CMK (cell line): ENCODE measurements at regions not wholly inside any gene's neighbourhood (a gene's known extent, or its start where the extent isn't known, plus 50 kb on each side); places are given as distances from the start of the nearest gene placed in this dataset.

Experiments used
- DNase-seq: peaks from one replicate; pipeline ENCODE4 v3.0.0-alpha.2; 2010; ENCODE audit warnings: low read depth

DNA sequence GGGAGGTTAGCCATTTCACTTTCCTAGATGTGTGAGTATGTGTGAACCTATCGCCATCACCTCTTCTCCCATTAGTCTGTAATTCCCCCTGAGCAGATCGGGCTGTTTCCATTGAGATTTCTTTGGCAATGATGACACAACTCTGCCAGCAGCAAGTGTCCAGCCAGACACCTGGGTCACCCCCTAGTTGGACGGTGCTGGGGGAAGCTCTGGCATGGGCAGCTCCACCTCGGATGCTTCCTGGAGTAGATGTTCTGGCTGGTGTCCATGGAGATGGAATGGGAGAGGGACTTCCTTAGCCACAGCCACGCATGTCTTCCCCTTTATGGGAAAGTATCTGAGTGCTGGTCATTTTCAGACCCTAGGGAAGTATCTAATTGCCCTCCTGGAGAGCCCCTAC, 247.9 kb upstream of the RPL38 start:
- no peak for DNase-seq

DNA sequence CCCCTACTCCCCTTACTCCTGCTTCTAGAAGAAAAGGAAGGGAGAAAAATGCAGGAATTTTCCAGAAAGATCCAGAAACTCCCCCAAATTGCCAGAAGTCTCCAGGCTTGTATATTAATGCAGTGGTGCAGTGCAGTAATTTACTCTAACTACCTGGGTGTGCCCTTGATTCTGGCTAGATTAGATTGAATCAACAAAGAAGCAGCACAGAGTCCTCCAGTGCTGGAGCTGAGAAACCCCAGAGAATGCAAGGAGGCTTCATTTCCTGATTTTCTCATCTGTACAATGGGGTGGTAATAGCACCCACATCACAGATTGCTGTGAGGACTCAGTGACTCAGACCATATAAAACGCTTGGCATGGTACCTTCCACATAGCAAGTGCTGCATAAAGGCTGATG, 247.3 kb upstream of the RPL38 start:
- no peak for DNase-seq

DNA sequence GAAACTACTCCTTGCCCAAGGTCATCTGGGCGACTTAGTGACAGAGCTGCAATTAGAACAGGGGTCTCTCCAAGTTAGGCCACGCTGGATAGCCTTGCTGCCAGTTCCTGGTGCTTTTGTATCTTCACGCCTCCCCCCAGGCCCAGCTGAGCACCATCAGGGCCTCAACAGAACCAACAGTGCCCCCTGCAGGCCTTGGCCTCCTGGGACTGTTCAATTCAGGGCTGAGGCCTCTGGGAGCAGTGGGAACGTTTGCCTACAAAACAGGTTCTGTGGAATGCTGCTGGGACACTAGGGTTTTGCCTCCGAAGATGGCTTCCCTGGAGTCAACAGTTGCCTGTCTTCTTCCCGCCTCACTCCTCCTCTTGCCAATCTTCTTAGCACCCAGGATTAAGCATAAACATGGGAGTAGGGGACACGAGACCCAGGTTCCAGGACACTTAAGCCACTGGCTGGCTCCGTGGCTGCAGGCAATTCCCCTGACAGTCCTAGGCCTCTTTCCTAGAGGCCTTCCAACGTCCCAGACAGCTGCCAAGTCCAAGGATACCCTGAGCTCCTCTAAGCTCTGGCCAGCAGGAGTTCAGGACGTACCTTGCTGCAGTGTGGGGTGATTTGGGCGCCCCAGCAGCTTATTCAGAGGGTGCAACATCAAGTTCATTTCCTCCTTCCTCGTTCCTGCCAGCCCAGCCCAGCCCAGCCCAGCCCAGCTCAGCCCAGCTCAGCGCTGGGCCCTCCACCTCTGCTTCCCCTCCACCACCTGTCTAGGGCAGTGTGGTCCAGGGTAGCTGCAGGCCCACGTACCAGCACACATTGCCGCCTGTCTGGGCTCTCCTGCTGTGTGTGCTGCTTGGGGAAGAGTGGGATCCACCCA, 246.6 kb upstream of the RPL38 start:
- DNase-seq: no peak

DNA sequence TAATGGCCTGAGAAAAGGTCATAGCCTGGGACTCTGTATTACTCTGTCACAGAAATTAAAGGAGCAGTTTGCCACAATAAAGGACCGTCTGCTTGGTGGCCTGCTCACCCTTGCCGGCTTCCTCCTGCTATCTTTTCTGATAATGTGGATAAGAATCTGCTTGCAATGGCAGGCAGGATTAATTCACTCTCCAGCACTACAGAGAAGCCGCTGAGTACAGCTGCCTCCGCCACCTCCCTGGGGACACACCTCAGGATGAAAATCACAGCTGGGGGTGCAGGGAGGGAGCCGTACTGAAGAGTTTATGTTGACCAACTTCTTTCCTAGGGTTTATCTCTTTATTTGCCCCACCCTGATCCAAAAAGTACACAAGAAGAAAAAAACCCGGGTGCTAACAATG, 245.9 kb upstream of the RPL38 start:
- no peak for DNase-seq

DNA sequence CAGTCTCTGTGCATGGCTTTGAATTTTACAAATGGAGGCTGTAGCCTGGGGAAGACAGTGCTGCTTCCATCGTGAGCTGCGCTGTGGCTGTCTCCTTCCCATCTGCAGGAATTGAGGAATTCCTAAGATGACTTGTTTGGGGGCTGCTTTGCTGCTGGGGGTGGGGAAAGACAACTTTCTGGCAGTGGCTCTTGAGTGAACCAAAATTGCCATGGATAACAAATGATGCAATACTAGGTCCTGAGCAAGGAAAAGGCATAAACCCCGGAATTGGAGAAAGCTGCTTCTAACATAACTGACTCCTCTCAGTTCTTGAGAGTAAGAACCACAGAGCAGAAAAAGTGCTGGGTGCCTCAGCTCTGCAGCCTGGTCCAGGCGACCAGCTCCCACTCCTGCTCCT, 245.0 kb upstream of the RPL38 start:
- DNase-seq: no peak

DNA sequence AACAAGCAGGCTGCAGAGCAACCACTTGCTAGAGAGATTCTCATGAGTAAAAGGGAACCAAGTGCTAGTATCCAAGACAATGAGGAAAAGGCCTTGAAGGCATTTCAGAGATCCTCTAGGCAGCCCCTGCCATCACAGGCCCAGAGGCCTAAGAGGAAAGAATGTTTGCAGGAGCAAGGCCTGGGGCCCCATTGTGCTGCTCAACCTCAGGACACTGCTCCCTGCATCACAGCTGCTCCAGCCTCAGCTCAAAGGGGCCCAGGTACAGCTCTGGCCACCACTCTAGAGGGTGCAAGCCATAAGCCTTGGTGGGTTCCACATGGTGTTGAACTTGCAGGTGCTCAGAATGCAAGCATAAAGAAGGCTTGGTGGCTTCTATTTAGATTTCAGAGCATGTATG, 243.0 kb upstream of the RPL38 start:
- DNase-seq: no peak

DNA sequence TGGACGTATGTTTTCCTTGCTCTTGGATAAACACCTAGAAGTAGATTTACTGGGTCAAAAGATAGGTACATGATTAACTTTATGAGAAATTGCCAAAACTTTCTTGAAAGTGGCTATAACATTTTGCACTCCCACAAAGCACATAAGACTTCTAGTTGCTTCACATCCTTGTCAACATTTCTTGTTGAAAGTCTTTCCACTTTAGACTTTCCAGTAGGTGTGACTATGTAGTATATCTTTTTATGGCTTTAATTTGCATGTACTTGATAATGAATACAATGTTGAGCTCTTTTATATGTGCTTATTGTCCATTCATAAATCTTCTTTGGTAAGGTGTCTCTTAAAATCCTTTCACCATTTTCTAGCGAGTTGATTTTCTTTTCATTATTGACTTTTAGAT, 241.2 kb upstream of the RPL38 start:
- no peak for DNase-seq

DNA sequence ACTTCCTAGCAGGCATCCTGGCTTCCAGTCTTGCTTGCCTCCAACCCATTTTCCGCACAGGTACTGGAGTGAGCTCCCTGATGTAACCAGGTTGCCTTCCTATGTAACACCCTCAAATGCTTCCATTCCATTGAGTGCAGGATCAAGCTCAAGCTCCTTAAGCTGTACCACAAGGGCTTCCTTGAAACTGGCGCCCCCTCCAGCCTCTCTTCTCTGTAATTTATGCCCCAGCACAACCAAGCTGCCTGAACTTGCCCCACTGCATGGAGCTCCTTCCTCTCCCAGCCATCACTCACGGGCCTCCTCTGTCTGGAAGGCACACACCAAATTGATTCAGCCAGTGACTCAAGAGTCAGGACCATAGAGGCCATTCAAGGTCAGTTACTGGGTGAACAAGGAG, 234.8 kb upstream of the RPL38 start:
- no peak for DNase-seq

DNA sequence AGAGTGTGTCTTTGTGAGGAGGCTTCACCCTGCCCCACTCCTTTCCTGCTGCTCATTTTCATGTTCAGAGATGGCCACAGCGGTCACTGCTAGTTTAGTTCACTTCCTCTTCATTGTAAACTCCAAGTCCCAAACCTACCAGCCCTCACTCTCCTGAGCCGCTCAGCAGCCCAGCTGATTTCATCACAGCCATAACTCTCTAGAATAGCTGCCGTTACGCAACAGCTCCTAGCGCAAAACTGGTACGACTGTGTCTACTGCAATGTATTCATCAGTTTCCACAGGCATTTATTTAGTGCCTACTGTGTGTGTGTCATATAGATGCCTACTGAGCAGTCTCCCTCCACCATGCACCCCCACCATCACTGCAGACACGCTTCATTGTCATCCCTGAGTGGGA, 233.5 kb upstream of the RPL38 start:
- no peak for DNase-seq

DNA sequence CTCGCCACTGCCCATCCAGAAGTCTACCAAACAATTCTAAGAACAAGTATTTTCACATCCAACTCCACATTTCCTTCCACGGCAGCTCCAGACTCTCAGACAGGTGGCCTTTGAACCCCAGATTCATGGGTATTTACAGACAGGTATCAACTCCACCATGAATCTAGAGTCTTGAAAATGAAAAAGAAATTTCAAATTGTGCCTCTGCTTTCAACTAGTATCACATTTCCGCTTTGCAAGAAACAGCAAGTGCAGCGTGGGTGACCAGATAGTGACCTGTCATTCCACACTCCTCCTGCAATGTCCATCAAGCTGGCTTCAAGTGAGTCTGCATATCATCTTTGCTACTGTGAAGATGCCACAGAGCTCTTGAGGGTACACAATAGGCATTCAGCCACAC, 232.4 kb upstream of the RPL38 start:
- no peak for DNase-seq

DNA sequence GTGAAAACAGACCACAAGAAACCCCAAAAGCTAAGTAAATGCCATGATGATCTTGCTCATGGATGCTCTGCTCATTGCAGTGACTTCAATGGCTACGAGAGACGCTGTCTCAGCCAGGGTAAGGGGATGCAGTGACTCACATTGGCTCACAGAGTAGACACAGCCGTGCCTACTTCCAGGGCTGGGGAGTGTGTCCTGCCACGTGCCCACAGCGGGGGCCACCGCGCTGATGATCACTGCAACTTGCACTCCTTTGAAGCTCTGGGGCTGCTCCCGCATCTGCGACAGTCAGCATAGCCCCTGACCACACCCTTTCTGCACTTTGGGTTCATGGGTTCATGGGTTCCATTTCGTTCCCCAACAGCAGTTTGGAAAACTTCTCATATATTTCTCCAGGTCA, 231.4 kb upstream of the RPL38 start:
- DNase-seq: no peak

DNA sequence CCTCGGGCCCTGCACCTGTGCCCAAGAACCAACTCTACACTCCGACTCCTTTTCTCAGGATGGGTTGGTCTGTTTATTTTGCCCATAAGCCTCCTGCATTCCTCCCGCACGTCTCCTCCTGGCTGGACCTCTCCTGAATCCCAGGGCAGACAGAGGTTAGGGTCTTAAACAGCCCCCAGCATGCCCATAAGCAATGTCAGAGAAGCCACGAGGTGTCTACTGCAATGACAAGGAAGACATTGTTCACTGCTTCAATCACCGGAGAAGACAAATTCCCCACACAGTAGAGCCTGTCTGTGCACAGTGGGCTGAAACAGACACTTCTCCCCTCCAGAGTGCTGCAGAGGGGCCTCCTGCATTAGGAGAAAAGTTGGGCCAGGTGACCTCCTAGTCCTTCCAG, 230.6 kb upstream of the RPL38 start:
- DNase-seq: no peak

DNA sequence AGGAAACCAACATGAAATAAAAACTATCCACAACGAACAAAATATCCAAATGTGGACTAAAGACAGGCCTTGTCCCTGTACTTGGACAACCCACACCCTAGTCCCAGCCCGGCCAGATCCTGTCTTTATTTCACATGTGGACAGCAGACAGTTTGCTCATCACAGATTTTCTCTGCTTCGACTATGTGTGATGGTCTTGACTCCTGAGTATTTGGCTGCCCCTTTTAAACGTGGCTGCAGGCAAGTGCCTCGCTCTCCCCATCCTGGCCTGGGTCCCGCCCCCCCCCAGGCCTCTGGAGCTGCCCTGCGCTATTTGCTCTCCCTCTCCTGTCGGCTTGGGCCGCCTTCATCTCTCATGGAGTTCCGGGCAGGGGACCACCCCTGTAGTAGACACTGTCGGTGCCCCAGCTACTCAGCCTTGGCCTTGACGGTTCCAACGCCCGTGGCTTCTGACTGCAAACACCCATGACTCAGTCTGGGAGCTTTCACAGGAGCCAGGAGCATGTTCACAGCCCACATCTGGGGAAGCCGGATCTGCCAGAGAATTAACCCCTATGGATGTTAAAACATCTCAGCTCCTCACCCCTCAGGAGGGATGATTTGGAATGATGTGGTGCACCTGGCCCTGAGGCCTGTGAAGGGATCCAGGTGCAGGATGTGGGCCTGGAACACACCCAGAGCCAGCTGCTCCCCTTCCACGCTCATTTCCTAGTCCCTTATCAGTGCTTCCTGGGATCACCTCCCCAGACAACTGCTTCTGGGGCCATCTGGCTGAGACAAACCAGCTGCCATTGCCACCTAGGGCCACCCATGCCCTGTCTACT, 229.7 kb upstream of the RPL38 start:
- no peak for DNase-seq

DNA sequence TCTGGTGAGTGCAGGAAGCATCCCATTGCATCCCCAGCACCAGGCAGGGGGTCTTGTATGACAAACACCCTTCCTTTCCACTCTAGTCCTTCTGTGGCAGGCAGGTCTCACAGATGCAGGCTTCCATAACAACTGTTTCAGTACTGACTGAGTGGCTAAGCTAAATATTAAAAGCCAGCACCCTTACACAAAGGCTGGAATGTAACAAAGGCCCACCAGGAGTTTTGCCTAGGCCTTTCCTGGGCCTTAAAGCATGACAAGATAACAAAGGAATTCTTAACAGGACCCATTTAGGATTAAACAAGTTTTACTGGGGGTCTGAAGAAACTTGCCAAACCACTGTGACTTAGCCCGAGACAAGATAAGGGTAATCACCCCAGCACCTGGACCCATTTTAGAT, 228.9 kb upstream of the RPL38 start:
- no peak for DNase-seq

DNA sequence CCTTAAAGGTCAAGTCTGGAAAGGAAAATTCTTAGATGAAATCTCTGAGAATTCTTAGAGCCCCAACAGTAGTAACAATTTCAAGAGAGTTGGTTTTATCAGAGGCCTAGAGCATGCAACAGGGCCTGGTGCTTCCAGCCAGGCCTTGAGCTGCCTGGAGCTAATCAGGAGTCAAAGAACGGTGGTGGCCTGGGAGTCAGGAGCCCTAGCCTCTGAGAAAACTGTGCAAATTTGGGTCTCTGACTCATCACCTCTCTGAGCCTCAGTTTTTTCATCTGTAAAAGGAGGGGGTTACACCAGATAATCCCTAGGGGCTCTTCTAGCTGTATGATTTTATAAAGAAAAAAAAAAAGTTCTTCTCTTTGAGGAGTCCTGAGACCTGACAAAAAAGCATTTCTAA, 227.3 kb upstream of the RPL38 start:
- no peak for DNase-seq

DNA sequence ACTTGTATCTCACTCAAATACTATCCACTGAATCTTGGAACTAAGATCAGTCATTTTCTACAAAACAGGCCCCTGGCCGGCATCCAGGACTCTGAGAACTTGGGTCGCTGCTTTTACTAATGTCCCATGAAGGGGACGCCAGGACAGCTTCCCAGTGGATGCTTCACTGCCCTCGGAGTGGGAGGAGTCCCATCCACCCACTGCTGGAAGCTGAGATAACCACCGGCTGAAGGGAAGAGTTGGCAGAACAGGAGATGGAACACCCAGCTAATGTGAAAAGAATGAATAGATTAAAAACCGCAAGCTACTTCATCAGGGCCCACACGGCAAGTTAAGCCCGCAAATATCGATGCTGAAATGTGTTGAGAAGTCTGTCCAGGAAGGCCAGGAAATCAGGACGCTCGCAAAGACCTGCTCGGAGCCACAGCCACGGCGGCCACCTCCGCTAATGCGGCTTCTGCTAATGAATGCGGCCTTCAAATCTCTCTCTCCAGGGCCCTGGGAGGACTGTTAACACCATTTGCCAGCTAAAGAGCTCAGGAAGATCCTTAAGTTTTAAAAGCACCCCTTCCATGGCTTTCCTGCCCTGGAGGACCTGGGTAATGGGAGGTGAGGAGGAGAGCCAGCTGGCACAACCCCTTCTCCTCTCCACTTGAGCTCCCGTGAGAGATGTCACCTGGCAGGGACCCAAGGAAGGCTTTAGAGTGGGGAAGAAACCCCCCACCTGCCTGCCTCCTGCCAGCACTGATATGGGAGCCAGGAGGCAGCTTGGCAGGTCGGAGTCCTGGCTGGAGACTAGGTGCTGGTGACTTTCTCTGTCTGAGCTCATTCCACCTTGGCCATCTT, 226.6 kb upstream of the RPL38 start:
- DNase-seq: peak; percentile 46

DNA sequence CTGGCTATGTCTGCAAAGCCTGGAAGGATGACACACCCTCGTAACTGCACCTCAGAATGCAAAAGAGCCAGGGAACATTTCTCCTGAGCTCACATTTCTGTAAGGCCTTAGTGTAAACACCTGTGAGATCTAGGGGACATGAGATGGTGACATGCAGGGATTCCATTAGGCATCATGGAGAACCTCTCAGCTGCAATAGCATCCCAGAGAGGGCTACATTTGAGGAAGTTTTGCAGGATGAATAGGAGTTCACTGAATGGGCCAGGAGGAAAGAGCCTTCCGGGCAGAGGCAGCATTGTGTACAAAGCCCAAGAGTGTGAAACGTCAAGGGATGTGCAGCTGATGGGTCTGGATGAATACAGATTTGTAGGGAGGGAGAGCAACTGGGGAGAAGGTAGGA, 223.0 kb upstream of the RPL38 start:
- DNase-seq: no peak

DNA sequence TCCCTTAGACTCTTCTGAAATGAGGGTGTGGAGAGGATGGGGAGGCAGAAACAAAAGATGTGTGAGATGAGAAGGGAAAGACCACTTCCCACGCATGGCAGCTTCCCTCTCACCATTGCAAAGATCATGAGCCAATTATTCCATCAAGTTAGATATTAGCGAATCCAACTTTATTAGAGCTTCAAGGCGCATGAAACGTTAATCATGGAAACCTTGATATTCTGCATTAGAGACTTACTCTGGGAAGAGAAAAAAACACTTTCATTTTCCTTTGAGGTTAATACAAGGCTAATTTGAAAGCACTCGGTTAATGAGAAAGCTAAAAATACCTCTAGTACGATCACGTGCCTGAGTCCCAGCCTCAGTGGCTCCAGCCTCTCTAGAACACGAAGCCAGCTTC, 220.6 kb upstream of the RPL38 start:
- DNase-seq: no peak

DNA sequence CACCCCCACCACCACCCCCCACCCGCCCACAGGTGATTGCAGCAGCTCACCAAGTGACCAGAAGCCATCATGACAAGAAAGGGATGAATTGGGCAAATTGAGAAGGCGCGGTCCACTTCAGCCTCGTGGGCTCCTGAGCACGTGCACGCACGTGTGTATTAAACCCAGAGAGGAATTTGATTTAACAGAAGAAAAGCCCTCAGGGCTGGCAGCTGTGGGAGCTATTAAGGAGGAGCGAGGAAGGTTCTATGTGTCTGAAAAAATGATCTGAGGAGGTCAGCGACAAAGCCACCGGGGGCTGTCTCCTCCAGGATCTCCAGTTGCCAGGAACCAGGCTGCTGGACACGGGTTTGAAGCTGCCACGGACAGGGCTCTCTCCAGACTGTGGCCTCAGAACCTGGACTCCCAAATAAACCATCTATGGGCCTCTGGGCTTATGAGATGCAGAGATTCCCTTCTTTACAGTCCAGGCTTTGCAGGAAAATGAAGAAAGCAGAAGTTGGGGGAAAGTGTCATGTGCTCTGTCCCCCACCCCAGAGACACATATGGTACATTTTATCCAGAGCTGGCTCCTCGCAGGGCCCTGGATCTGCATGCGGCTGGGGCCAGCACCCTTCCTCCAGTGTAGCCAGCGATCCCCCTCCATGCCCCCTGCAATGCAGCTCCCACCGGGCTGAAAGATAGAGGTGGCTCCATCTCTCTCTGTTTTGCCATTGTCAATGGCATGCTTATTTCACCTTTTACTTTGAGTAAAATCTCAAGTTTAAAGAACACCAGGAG, 219.7 kb upstream of the RPL38 start:
- no peak for DNase-seq

DNA sequence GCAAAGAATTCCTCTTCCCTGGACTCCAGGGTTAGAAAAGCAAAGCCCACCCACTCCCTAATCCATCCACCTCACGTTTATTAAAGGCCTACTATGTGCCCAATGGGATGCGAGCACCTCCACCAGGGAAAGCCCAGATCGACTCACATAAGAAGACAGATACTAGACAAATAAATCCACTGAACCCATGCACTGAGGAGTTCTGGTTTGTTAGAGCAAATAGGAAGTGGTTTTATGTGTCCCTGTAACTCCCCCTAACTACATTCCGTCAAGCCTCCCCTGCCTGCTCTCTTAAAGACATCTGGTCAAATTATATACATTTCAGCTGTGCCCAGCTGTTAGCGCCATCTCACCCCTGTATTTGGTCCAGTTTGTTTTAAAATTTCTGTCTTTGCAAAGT, 218.5 kb upstream of the RPL38 start:
- DNase-seq: no peak

DNA sequence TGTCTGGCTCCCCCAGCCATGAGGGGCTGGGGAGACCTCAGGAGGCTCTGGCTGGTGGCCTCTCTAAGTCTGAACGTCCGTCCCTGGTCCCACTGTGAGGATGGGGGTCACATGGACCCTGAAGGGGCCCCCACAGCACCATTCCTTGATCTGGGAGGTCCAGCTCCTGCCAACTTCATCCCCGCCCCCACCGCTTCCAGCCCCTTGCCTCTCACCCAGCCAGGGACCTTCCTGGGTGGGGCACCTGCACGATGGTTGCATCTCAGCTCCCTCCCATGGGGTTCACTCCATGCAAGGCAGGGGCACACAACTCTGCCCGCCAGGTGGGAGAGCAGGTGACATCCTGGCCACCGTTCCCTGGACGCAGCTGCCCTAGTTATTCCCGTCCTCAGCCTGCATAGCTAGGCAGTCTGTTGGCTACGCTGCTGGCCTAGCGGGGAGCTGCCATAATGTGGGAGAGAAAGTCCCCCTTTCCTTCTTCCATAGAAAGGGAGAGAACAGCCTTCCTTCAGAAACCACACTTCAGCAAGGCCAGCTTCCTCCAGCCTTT, 217.9 kb upstream of the RPL38 start:
- DNase-seq: no peak
